ENCODE measurements at regions not wholly inside any gene's neighbourhood (a gene's known extent, or its start where the extent isn't known, plus 50 kb on each side); places are given as distances from the start of the nearest gene placed in this dataset.

- DNase-seq (ENCODE audit: low read depth), result peak; percentile 58
Measured at GRCh38 chr16:85162478-85163277, 50.4 kb upstream of the CIBAR2 start.

- DNase-seq (ENCODE audit: low read depth), result no peak
Measured at GRCh38 chr16:85163278-85164112, 51.2 kb upstream of the CIBAR2 start.

- DNase-seq (ENCODE audit: low read depth), result no peak
Measured at GRCh38 chr16:85164431-85164830, 52.2 kb upstream of the CIBAR2 start.

- no peak for DNase-seq (ENCODE audit: low read depth)
Measured at GRCh38 chr16:85164838-85165516, 52.7 kb upstream of the CIBAR2 start.

GRCh38 chr16:85165781-85166180 is 53.5 kb upstream of the CIBAR2 start:
- DNase-seq (ENCODE audit: low read depth), result no peak

GRCh38 chr16:85166281-85166680 is 54.0 kb upstream of the CIBAR2 start:
- DNase-seq (ENCODE audit: low read depth), result no peak

- no peak for DNase-seq (ENCODE audit: low read depth)
Measured at GRCh38 chr16:85166699-85167588, 54.7 kb upstream of the CIBAR2 start.

GRCh38 chr16:85167589-85168537 is 55.6 kb upstream of the CIBAR2 start:
- no peak for DNase-seq (ENCODE audit: low read depth)

- DNase-seq (ENCODE audit: low read depth), result no peak
Measured at GRCh38 chr16:85168732-85169256, 56.5 kb upstream of the CIBAR2 start.

GRCh38 chr16:85169333-85170065 is 57.2 kb upstream of the CIBAR2 start:
- no peak for DNase-seq (ENCODE audit: low read depth)

- DNase-seq (ENCODE audit: low read depth), result no peak
Measured at GRCh38 chr16:85170066-85170491, 57.8 kb upstream of the CIBAR2 start.

- DNase-seq (ENCODE audit: low read depth), result no peak
Measured at GRCh38 chr16:85170590-85171003, 58.3 kb upstream of the CIBAR2 start.

GRCh38 chr16:85171004-85171758 is 58.9 kb upstream of the CIBAR2 start:
- DNase-seq (ENCODE audit: low read depth), result no peak

GRCh38 chr16:85171759-85172454 is 59.6 kb upstream of the CIBAR2 start:
- no peak for DNase-seq (ENCODE audit: low read depth)

GRCh38 chr16:85172455-85173145 is 60.3 kb upstream of the CIBAR2 start:
- DNase-seq (ENCODE audit: low read depth), result no peak

GRCh38 chr16:85173146-85173980 is 61.1 kb upstream of the CIBAR2 start:
- peak; percentile 35 for DNase-seq (ENCODE audit: low read depth)

Data from fibroblast of the conjunctiva (primary cell).